HepG2 (cell line): ENCODE measurements at regions not wholly inside any gene's neighbourhood (a gene's known extent, or its start where the extent isn't known, plus 50 kb on each side); places are given as distances from the start of the nearest gene placed in this dataset.

Experiments used
- ATAC-seq: fragments of 200-7000 bp; cut with Tn5 transposase; 3 replicates; pipeline ENCODE4 v1.9.1; 2020; ENCODE audit warnings: mild to moderate bottlenecking, moderate library complexity
- BruUV-seq: library from RNA; stranded (reverse); fragments of 400-500 nt; replicated peaks from 2 replicates; lab custom pipeline; 2021; lab: Mats Ljungman, UMichigan
- CTCF ChIA-PET: fragments of 300-600 bp; formaldehyde crosslinking; extraction: SDS; loops from one replicate; lab custom pipeline; 2021; ENCODE audit warnings: low total read pairs, inconsistent platforms, low intra/inter-chr PET ratio; lab: Yijun Ruan, JAX
- POLR2A ChIA-PET: fragments of 350-600 bp; sonication (Branson Sonifier 250); formaldehyde crosslinking; loops from one replicate; lab custom pipeline; 2020; ENCODE audit warnings: antibody characterized with exemption, inconsistent platforms; lab: Yijun Ruan, JAX
- DNase-seq: peaks from one replicate; pipeline ENCODE4 v3.0.0-alpha.2; 2015; ENCODE audit warnings: low spot score
- FAIRE-seq: peaks from 3 replicates; lab custom pipeline; 2011; peaks lifted over from hg19 to GRCh38; lab: Jason Lieb, UNC
- H2AFZ ChIP-seq: one replicate; pipeline ENCODE4 v1.6.1; 2011; ENCODE audit warnings: low read length, inconsistent platforms
- H3K27ac ChIP-seq: fragments of 300-600 bp; 3 replicates; pipeline ENCODE4 v1.8.0; 2011; ENCODE audit warnings: mixed run types, mild to moderate bottlenecking, mixed read lengths, low read length, inconsistent platforms; ENCODE audit not compliant: insufficient read depth; ENCODE audit errors: extremely low read length
- H3K27me3 ChIP-seq, 2 experiments: fragments of 200-600 bp in 1 of 2; 2 replicates in 1 of 2; 3 replicates in 1 of 2; pipeline versions ENCODE4 v1.6.0 to v1.8.0; 2011; ENCODE audit warnings: low read length in 2 of 2, mild to moderate bottlenecking in 2 of 2, moderate library complexity in 2 of 2, inconsistent platforms in 1 of 2; ENCODE audit not compliant: insufficient read depth in 2 of 2, control insufficient read depth in 1 of 2
- H3K36me3 ChIP-seq, 2 experiments: fragments of 200-600 bp in 1 of 2; replicated peaks in 1 of 2; 2 replicates in 1 of 2; 3 replicates in 1 of 2; pipeline versions ENCODE4 v1.5.1 to v1.8.0; 2011; ENCODE audit warnings: low read length in 2 of 2, inconsistent platforms in 1 of 2; ENCODE audit not compliant: insufficient read depth in 2 of 2, control insufficient read depth in 1 of 2
- H3K4me1 ChIP-seq: 2 replicates; pipeline ENCODE4 v1.5.1; 2012; ENCODE audit warnings: low read length, inconsistent platforms; ENCODE audit not compliant: insufficient read depth
- H3K4me2 ChIP-seq: 2 replicates; pipeline ENCODE4 v1.6.0; 2011; ENCODE audit warnings: low read depth, low read length, inconsistent platforms
- H3K4me3 ChIP-seq, 3 experiments: fragments of 200-600 bp in 1 of 3; sonication (generic), shearing (Covaris generic) in 1 of 3; replicated peaks in 1 of 3; 2 replicates each; pipeline ENCODE4 v1.5.1; 2011 to 2016; ENCODE audit warnings: low read length in 3 of 3, inconsistent platforms in 2 of 3, low read depth in 2 of 3, mild to moderate bottlenecking in 2 of 3, control low read depth in 1 of 3, mixed read lengths in 1 of 3; ENCODE audit not compliant: insufficient read depth in 1 of 3
- H3K79me2 ChIP-seq: one replicate; pipeline ENCODE4 v1.6.1; 2011; ENCODE audit warnings: low read length, inconsistent platforms; ENCODE audit not compliant: insufficient read depth
- H3K9ac ChIP-seq: 2 replicates; pipeline ENCODE4 v1.6.0; 2011; ENCODE audit warnings: mild to moderate bottlenecking, low read depth, low read length, inconsistent platforms; ENCODE audit not compliant: insufficient read depth
- H3K9me3 ChIP-seq: 2 replicates; pipeline ENCODE4 v1.5.1; 2012; ENCODE audit warnings: mild to moderate bottlenecking, low read length
- H4K20me1 ChIP-seq: 2 replicates; pipeline ENCODE4 v1.6.0; 2011; ENCODE audit warnings: inconsistent platforms, mild to moderate bottlenecking, low read length, moderate library complexity; ENCODE audit not compliant: insufficient read depth
- MAF1 ChIP-seq: sonication (generic); formaldehyde crosslinking; IDR thresholded peaks from 2 replicates; pipeline ENCODE4 v1.5.0; 2020; ENCODE audit warnings: missing genetic modification reagents, borderline replicate concordance
- WGBS: methylation state at CpG from one replicate; pipeline ENCODE4 v1.1.6; 2017; ENCODE audit warnings: low lambda C conversion rate; 5-methylcytosine and 5-hydroxymethylcytosine counted together
- in situ Hi-C: cut with HindIII; loops from 2 replicates; pipeline ENCODE4 v1.10.0; 2017; ENCODE audit warnings: low pct_unique_long_range_greater_than_20kb; ENCODE audit not compliant: extremely low pct_ligation_motif_present
- intact Hi-C: fragments of 100-400 bp; cut with micrococcal nuclease; formaldehyde crosslinking; loops from one replicate; pipeline ENCODE4 v1.10.0; 2022; ENCODE audit not compliant: unreplicated experiment
- TF ChIP-seq, protein P1 (sequence below): sonication (generic); formaldehyde crosslinking; IDR thresholded peaks from 2 replicates; pipeline ENCODE4 v1.4.0; 2020; ENCODE audit warnings: missing genetic modification reagents

- in situ Hi-C loops = no loop called here
- TF ChIP-seq MAF1 (CRISPR knock-in tag) = no peak
- ChIA-PET CTCF (no interaction called here), POLR2A (no interaction called here)
- H3K36me3 ChIP-seq = no peaks in the 10 kb centered on the region
- no peak overlapping the region for H3K4me3 ChIP-seq
- H3K27ac ChIP-seq = no peak overlapping the region
- no peak overlapping the region for H3K9ac ChIP-seq
- H3K9me3 ChIP-seq = no peaks in the 10 kb centered on the region
- no peaks in the 10 kb centered on the region for H3K79me2 ChIP-seq
- H3K27me3 ChIP-seq = no peaks in the 10 kb centered on the region
- ATAC-seq = peak; percentile 31; the same call in 1 of the 3 replicates
- no peak for DNase-seq
- no peak for FAIRE-seq
- WGBS = 7% methylated on average over 4 of the region's 4 CpGs
- intact Hi-C loops = no loop called here
- H4K20me1 ChIP-seq = no peaks in the 10 kb centered on the region
- H3K4me2 ChIP-seq = no peak overlapping the region
- no peaks in the 10 kb centered on the region for H3K4me1 ChIP-seq
- H2AFZ ChIP-seq = peak overlapping the region; percentile 20
- BruUV-seq = no TSS peak
Measured at GRCh38 chr6:67129780-67130179, 1422.8 kb upstream of the EYS start.

DNA sequence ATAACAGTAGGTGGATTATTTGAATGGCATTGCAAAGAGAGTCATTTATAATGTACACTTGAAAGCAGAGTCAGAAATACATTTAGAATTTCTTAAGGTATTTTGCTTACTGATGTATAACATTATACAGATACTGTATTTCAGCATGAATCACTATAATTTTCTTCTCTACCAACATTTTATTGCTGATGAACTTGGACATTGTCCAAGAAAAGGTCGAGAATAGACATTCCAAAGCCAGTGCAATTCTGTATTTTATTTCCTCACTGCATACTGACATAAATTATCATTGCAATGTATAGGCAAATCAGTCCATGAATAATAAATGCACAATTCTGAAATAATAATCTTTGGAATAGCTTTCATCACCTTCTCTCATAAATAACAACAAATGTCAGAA, 1420.0 kb upstream of the EYS start:
- DNase-seq (no peak), FAIRE-seq (no peak), ATAC-seq (no peak)
- no peaks in the 10 kb centered on the region for H3K27me3 ChIP-seq
- CTCF ChIA-PET = no interaction called here
- H3K4me1 ChIP-seq = no peaks in the 10 kb centered on the region
- H3K4me3 ChIP-seq = no peak overlapping the region
- no peaks in the 10 kb centered on the region for H3K9me3 ChIP-seq
- 0% methylated on average over 1 of the region's 1 CpG for WGBS
- no peaks in the 10 kb centered on the region for H4K20me1 ChIP-seq
- H3K36me3 ChIP-seq = no peaks in the 10 kb centered on the region
- no peak overlapping the region for H3K9ac ChIP-seq
- no peaks in the 10 kb centered on the region for H3K79me2 ChIP-seq
- in situ Hi-C loops (no loop called here), intact Hi-C loops (no loop called here)
- POLR2A ChIA-PET = no interaction called here
- H3K4me2 ChIP-seq = no peak overlapping the region
- no TSS peak for BruUV-seq
- TF ChIP-seq, protein P1, sequence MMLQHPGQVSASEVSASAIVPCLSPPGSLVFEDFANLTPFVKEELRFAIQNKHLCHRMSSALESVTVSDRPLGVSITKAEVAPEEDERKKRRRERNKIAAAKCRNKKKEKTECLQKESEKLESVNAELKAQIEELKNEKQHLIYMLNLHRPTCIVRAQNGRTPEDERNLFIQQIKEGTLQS (CRISPR knock-in tag) = no peak
- no peak overlapping the region for H3K27ac ChIP-seq
- no peak overlapping the region for H2AFZ ChIP-seq
